ENCODE measurements at regions not wholly inside any gene's neighbourhood (a gene's known extent, or its start where the extent isn't known, plus 50 kb on each side); places are given as distances from the start of the nearest gene placed in this dataset.

GRCh38 chr7:96440328-96440727, 118.4 kb upstream of the SLC25A13 start:
- Histone ChIP-seq H3T11ph (ENCODE audit: low read length) (no peak overlapping the region), H3K23ac (ENCODE audit: insufficient read length, low read depth, low read length) (no peak overlapping the region), H2BK12ac (ENCODE audit: insufficient read length, low read depth, low read length) (no peak overlapping the region), H2AFZ (ENCODE audit: low read length) (no peak overlapping the region), H2BK5ac (ENCODE audit: insufficient read length, low read length) (no peak overlapping the region), H3K27me3 (ENCODE audit: insufficient read depth, low read length) (no peaks in the 10 kb centered on the region), H3K18ac (ENCODE audit: insufficient read length, low read depth, low read length) (no peak overlapping the region), H2BK15ac (ENCODE audit: low read depth, low read length) (no peak overlapping the region), H3K56ac (ENCODE audit: insufficient read length, low read depth, low read length) (no peak overlapping the region), H3K79me1 (ENCODE audit: insufficient read depth, low read depth, low read length, poor library complexity, severe bottlenecking) (no peaks in the 10 kb centered on the region), H4K5ac (ENCODE audit: insufficient read length, low read depth, low read length) (no peak overlapping the region), H3K14ac (ENCODE audit: insufficient read depth, low read length) (no peak overlapping the region), H3K4me2 (ENCODE audit: insufficient read depth, insufficient read length, low read length) (no peak overlapping the region), H4K20me1 (ENCODE audit: control insufficient read depth, insufficient read depth, insufficient read length) (no peaks in the 10 kb centered on the region), H3K4me1 (ENCODE audit: insufficient read depth, low read length) (no peaks in the 10 kb centered on the region), H3K9me3 (ENCODE audit: control insufficient read depth, low read depth, low read length) (no peaks in the 10 kb centered on the region), H4K91ac (ENCODE audit: insufficient read length, low read depth, low read length) (no peak overlapping the region), H3K79me2 (ENCODE audit: insufficient read depth, low read length) (no peaks in the 10 kb centered on the region), H2BK20ac (ENCODE audit: low read depth, low read length, poor library complexity, severe bottlenecking) (no peak overlapping the region), H4K8ac (replicated peaks; ENCODE audit: insufficient read length, low read depth, low read length) (no peak overlapping the region), H2BK120ac (ENCODE audit: low read depth, low read length, poor library complexity, severe bottlenecking) (no peak overlapping the region), H3K4ac (ENCODE audit: low read depth, low read length) (no peak overlapping the region), H3K23me2 (ENCODE audit: insufficient read length, low read depth, low read length, poor library complexity, severe bottlenecking) (no peaks in the 10 kb centered on the region), H3K27ac (ENCODE audit: insufficient read length, low read depth, low read length) (no peak overlapping the region), H3K9ac (ENCODE audit: extremely low read depth, insufficient read length, low read length) (no peak overlapping the region), H2AK5ac (ENCODE audit: insufficient read length, low read length) (no peak overlapping the region)
- Mint-ChIP-seq H3K27me3 (ENCODE audit: low read depth) (peaks cover 1% of the 10 kb centered on the region), H3K4me1 (no peaks in the 10 kb centered on the region), H3K9me3 (no peaks in the 10 kb centered on the region), H3K36me3 (ENCODE audit: insufficient read depth in 1 of 3, low read depth in 3 of 3) (no peaks in the 10 kb centered on the region), H3K27ac (no peak overlapping the region), H3K4me3 (no peak overlapping the region)
- WGBS (ENCODE audit: extremely low coverage, insufficient read length, low lambda C conversion rate): no CpG with 5 or more reads among the region's 4 CpGs
- no peak for DNase-seq
- TF ChIP-seq CTCF (conservative IDR thresholded peaks at IDR 0.05): no peak
